ENCODE measurements at regions not wholly inside any gene's neighbourhood (a gene's known extent, or its start where the extent isn't known, plus 50 kb on each side); places are given as distances from the start of the nearest gene placed in this dataset.

DNA sequence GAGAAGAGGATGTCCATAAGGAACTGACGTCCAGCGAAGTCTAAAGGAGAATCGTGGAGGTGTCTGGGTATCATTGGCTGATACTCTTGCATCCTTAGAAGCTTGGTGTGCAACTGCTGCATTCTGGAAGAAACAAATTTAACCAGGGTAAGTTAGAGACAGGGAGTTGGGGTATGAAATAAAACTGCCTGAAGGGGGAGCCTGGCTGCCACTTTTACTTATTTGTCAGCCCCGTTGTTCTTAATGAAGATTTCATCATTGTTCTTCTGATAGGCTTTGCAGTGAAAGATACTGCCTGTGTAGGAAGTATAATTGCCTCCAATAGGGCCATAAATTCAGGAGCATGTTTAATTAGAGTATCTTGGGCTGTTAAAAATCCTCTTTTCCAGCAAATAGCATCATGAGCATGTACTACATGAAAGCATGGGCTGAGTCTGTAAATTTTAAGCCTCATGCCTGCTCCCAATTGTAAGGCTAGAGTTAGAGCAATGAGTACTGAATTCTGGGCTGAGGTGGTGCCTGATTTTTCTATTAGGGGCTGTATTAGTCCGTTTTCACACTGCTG, 1264.5 kb upstream of the ACO1 start:
- H3K27me3 ChIP-seq (ENCODE audit: control insufficient read depth, low read length), result no peaks in the 10 kb centered on the region
- H3K4me1 ChIP-seq (ENCODE audit: control insufficient read depth, low read length), result no peaks in the 10 kb centered on the region
- no peaks in the 10 kb centered on the region for H3K36me3 ChIP-seq (ENCODE audit: control insufficient read depth, low read length)
- no peak overlapping the region for H3K4me2 ChIP-seq (ENCODE audit: low read length)
- H3K9me2 ChIP-seq (replicated peaks; ENCODE audit: control insufficient read depth, low read length), result no peaks in the 10 kb centered on the region
- no peaks in the 10 kb centered on the region for H3F3A ChIP-seq (ENCODE audit: control insufficient read depth, insufficient read depth)
- H3K79me2 ChIP-seq (ENCODE audit: control insufficient read depth, low read length), result no peaks in the 10 kb centered on the region
- TF ChIP-seq EZH2phosphoT487 (IDR thresholded peaks at IDR 0.05; ENCODE audit: borderline replicate concordance, low read length), result no peak
- TF ChIP-seq, protein P1, sequence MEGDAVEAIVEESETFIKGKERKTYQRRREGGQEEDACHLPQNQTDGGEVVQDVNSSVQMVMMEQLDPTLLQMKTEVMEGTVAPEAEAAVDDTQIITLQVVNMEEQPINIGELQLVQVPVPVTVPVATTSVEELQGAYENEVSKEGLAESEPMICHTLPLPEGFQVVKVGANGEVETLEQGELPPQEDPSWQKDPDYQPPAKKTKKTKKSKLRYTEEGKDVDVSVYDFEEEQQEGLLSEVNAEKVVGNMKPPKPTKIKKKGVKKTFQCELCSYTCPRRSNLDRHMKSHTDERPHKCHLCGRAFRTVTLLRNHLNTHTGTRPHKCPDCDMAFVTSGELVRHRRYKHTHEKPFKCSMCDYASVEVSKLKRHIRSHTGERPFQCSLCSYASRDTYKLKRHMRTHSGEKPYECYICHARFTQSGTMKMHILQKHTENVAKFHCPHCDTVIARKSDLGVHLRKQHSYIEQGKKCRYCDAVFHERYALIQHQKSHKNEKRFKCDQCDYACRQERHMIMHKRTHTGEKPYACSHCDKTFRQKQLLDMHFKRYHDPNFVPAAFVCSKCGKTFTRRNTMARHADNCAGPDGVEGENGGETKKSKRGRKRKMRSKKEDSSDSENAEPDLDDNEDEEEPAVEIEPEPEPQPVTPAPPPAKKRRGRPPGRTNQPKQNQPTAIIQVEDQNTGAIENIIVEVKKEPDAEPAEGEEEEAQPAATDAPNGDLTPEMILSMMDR (IDR thresholded peaks at IDR 0.05; ENCODE audit: low read depth, low read length, poor library complexity, severe bottlenecking), result peak; percentile 37
- H3K4me3 ChIP-seq (ENCODE audit: low read length), result no peak overlapping the region
- no peaks in the 10 kb centered on the region for H4K20me1 ChIP-seq (ENCODE audit: control insufficient read depth, insufficient read depth, low read depth, low read length)
- H3K27ac ChIP-seq (ENCODE audit: low read depth, low read length), result no peak overlapping the region
- no peaks in the 10 kb centered on the region; the same call in 1 of the 2 replicates for H3K9me3 ChIP-seq (ENCODE audit: control insufficient read depth, insufficient read depth, low read length)

DNA sequence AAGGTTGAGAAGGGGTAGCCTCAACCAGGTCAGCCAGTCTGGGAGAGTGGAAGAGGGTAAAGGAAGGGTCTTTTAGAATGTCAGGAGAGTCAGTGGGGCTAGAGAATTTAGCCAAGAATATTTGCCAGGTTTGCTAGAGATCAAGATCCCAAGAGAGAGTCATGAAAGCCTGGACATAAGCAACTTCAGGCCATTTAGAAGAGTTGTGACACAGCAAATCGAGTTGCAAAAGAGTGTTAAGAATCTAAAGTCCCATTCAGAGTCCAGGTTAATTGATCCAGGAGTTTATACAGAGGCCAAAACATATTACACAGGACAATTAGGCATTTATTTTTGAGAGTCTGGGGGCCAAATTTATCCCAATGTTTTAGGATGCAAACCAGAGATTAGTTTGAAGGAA, 1260.1 kb upstream of the ACO1 start:
- H3K9me2 ChIP-seq (replicated peaks; ENCODE audit: control insufficient read depth, low read length), result no peaks in the 10 kb centered on the region
- H3K27ac ChIP-seq (ENCODE audit: low read depth, low read length), result no peak overlapping the region
- H3F3A ChIP-seq (ENCODE audit: control insufficient read depth, insufficient read depth), result no peaks in the 10 kb centered on the region
- H3K4me1 ChIP-seq (ENCODE audit: control insufficient read depth, low read length), result no peaks in the 10 kb centered on the region
- H3K9me3 ChIP-seq (ENCODE audit: control insufficient read depth, insufficient read depth, low read length), result no peaks in the 10 kb centered on the region; the same call in 1 of the 2 replicates
- no peak overlapping the region for H3K4me3 ChIP-seq (ENCODE audit: low read length)
- no peaks in the 10 kb centered on the region for H3K27me3 ChIP-seq (ENCODE audit: control insufficient read depth, low read length)
- no peaks in the 10 kb centered on the region for H3K36me3 ChIP-seq (ENCODE audit: control insufficient read depth, low read length)
- no peak overlapping the region for H3K4me2 ChIP-seq (ENCODE audit: low read length)
- H3K79me2 ChIP-seq (ENCODE audit: control insufficient read depth, low read length), result no peaks in the 10 kb centered on the region
- no peaks in the 10 kb centered on the region for H4K20me1 ChIP-seq (ENCODE audit: control insufficient read depth, insufficient read depth, low read depth, low read length)
- no peak for TF ChIP-seq EZH2phosphoT487 (IDR thresholded peaks at IDR 0.05; ENCODE audit: borderline replicate concordance, low read length)
- TF ChIP-seq, protein P1 (IDR thresholded peaks at IDR 0.05; ENCODE audit: low read depth, low read length, poor library complexity, severe bottlenecking), result no peak

DNA sequence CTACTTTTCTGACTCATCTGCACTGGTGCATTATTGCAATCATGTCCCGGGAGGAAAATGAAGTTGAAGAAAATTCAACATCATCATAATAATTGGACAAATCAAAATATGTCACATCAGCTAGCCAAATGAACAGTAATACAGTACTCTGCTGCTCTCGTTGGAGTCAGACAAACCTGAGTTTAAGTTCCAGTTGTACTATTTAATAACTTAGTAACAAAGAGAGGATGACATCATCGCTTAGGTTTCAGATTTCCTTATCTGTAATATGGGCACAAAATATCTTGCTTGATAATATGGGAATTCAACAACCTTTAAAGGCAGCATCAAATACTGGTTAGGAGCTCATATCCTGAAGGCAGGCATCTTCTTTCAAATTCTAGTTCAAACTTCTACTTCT, 1248.9 kb upstream of the ACO1 start:
- Histone ChIP-seq H3F3A (ENCODE audit: control insufficient read depth, insufficient read depth) (no peaks in the 10 kb centered on the region), H4K20me1 (ENCODE audit: control insufficient read depth, insufficient read depth, low read depth, low read length) (no peaks in the 10 kb centered on the region), H3K4me3 (ENCODE audit: low read length) (no peak overlapping the region), H3K9me3 (ENCODE audit: control insufficient read depth, insufficient read depth, low read length) (no peaks in the 10 kb centered on the region), H3K27ac (ENCODE audit: low read depth, low read length) (no peak overlapping the region), H3K9me2 (replicated peaks; ENCODE audit: control insufficient read depth, low read length) (no peaks in the 10 kb centered on the region), H3K4me1 (ENCODE audit: control insufficient read depth, low read length) (no peaks in the 10 kb centered on the region), H3K79me2 (ENCODE audit: control insufficient read depth, low read length) (no peaks in the 10 kb centered on the region), H3K27me3 (ENCODE audit: control insufficient read depth, low read length) (no peaks in the 10 kb centered on the region), H3K4me2 (ENCODE audit: low read length) (no peak overlapping the region), H3K36me3 (ENCODE audit: control insufficient read depth, low read length) (no peaks in the 10 kb centered on the region)
- TF ChIP-seq, protein P1 (IDR thresholded peaks at IDR 0.05; ENCODE audit: low read depth, low read length, poor library complexity, severe bottlenecking), result no peak
- TF ChIP-seq EZH2phosphoT487 (IDR thresholded peaks at IDR 0.05; ENCODE audit: borderline replicate concordance, low read length), result no peak

Measured in DOHH2 (cell line).